HCT116 (cell line): ENCODE measurements at regions not wholly inside any gene's neighbourhood (a gene's known extent, or its start where the extent isn't known, plus 50 kb on each side); places are given as distances from the start of the nearest gene placed in this dataset.
A peak's percentile ranks its signal among the peaks of the same experiment; 100 is the strongest.

ENCODE experiments used
- ATAC-seq: fragments of 200-7000 bp; cut with Tn5 transposase; 2 replicates; pipeline ENCODE4 v1.9.1; 2020; ENCODE audit warnings: mild to moderate bottlenecking, moderate library complexity
- BruUV-seq: library from RNA; stranded (reverse); fragments of 400-500 nt; replicated peaks from 2 replicates; lab custom pipeline; 2021; lab: Mats Ljungman, UMichigan
- CTCF ChIA-PET: fragments of 300-600 bp; sonication (Branson Sonifier 250); formaldehyde crosslinking; loops from one replicate; lab custom pipeline; 2021; ENCODE audit warnings: antibody characterized with exemption; lab: Charles Lee
- POLR2A ChIA-PET: fragments of 300-600, 350-600 bp; sonication (Branson Sonifier 250); formaldehyde crosslinking; loops from one replicate; lab custom pipeline; 2021; ENCODE audit warnings: antibody characterized with exemption; lab: Charles Lee
- RAD21 ChIA-PET, 2 experiments: fragments of 300-600 bp; sonication (Branson Sonifier 250); formaldehyde crosslinking; loops; one replicate each; lab custom pipeline; 2023; ENCODE audit warnings: low total read pairs in 2 of 2; ENCODE audit not compliant: uncharacterized antibody in 2 of 2, unreplicated experiment in 2 of 2, low non-redundant PET in 1 of 2; lab: Charles Lee
- DNase-seq: peaks from one replicate; pipeline ENCODE4 v3.0.0-alpha.2; 2010; ENCODE audit warnings: low read depth, low spot score
- H2AFZ ChIP-seq: fragments of 200-600 bp; shearing (Covaris generic), sonication (generic); 2 replicates; pipeline ENCODE4 v1.6.1; 2017; ENCODE audit warnings: low read depth, mixed run types, mixed read lengths, antibody characterized with exemption, low read length; ENCODE audit not compliant: poor library complexity, severe bottlenecking
- H3K27ac ChIP-seq: 2 replicates; pipeline ENCODE4 v1.5.1; 2012; ENCODE audit warnings: low read depth, low read length
- H3K27me3 ChIP-seq: fragments of 200-600 bp; sonication (generic); 2 replicates; pipeline ENCODE4 v1.6.1; 2016; ENCODE audit warnings: mixed run types, low read length, mixed read lengths; ENCODE audit not compliant: insufficient read depth
- H3K36me3 ChIP-seq, 2 experiments: fragments of 200-500 bp in 1 of 2; fragments of 200-600 bp in 1 of 2; sonication (Bioruptor generic) in 1 of 2; sonication (generic) in 1 of 2; 2 replicates each; pipeline versions ENCODE4 v1.5.1 to v1.6.1; 2014 to 2016; ENCODE audit warnings: low read length in 2 of 2, inconsistent platforms in 1 of 2, mixed read lengths in 1 of 2, mixed run types in 1 of 2; ENCODE audit not compliant: insufficient read depth in 2 of 2, control insufficient read depth in 1 of 2
- H3K4me1 ChIP-seq, 2 experiments: fragments of 200-600 bp in 1 of 2; sonication (generic) in 1 of 2; 2 replicates each; pipeline versions ENCODE4 v1.5.1 to v1.6.1; 2012 to 2017; ENCODE audit warnings: low read length in 2 of 2, inconsistent platforms in 1 of 2, mild to moderate bottlenecking in 1 of 2, mixed read lengths in 1 of 2, mixed run types in 1 of 2, moderate library complexity in 1 of 2; ENCODE audit not compliant: insufficient read depth in 2 of 2, control insufficient read depth in 1 of 2
- H3K4me2 ChIP-seq: fragments of 200-600 bp; sonication (generic); 2 replicates; pipeline ENCODE4 v1.6.1; 2017; ENCODE audit warnings: mixed run types, low read length, mixed read lengths
- H3K4me3 ChIP-seq, 2 experiments: fragments of 200-600 bp in 1 of 2; sonication (generic) in 1 of 2; replicated peaks in 1 of 2; 2 replicates each; pipeline ENCODE4 v1.5.1; 2011 to 2016; ENCODE audit warnings: low read length in 2 of 2, control low read depth in 1 of 2, low read depth in 1 of 2, mild to moderate bottlenecking in 1 of 2, mixed read lengths in 1 of 2, mixed run types in 1 of 2
- H3K79me2 ChIP-seq: fragments of 200-600 bp; sonication (generic); 2 replicates; pipeline ENCODE4 v1.6.1; 2017; ENCODE audit warnings: mild to moderate bottlenecking, mixed run types, low read length, moderate library complexity, mixed read lengths; ENCODE audit not compliant: insufficient read depth
- H3K9ac ChIP-seq: fragments of 200-600 bp; sonication (generic); 2 replicates; pipeline ENCODE4 v1.6.1; 2016; ENCODE audit warnings: low read length, mixed read lengths
- H3K9me2 ChIP-seq: fragments of 200-600 bp; sonication (generic), shearing (Covaris generic); 2 replicates; pipeline ENCODE4 v1.6.1; 2017; ENCODE audit warnings: mixed run types, mild to moderate bottlenecking, moderate library complexity; ENCODE audit not compliant: insufficient read depth
- H3K9me3 ChIP-seq, 2 experiments: fragments of 200-500 bp in 1 of 2; fragments of 200-600 bp in 1 of 2; sonication (Bioruptor generic) in 1 of 2; sonication (generic) in 1 of 2; 2 replicates each; pipeline ENCODE4 v1.6.1; 2014 to 2017; ENCODE audit warnings: low read length in 2 of 2, mixed read lengths in 2 of 2, inconsistent platforms in 1 of 2, low read depth in 1 of 2, mild to moderate bottlenecking in 1 of 2, mixed run types in 1 of 2, moderate library complexity in 1 of 2; ENCODE audit not compliant: control insufficient read depth in 1 of 2, insufficient read depth in 1 of 2
- H4K20me1 ChIP-seq: fragments of 200-600 bp; sonication (generic), shearing (Covaris generic); 2 replicates; pipeline ENCODE4 v1.6.1; 2017; ENCODE audit warnings: mixed run types, mild to moderate bottlenecking, moderate library complexity; ENCODE audit not compliant: insufficient read depth
- CEBPB ChIP-seq: IDR thresholded peaks from 2 replicates; pipeline ENCODE4 v1.6.1; 2012; ENCODE audit warnings: low read depth
- CTCF ChIP-seq, 3 experiments: fragments of 200-600 bp in 1 of 3; sonication (generic) in 1 of 3; IDR thresholded peaks in 2 of 3; conservative IDR thresholded peaks in 1 of 3; 2 replicates each; pipeline ENCODE4 v1.5.1; 2012 to 2017; ENCODE audit warnings: low read depth in 2 of 3, low read length in 2 of 3, antibody characterized with exemption in 1 of 3, borderline replicate concordance in 1 of 3, control low read depth in 1 of 3, mild to moderate bottlenecking in 1 of 3, mixed read lengths in 1 of 3, mixed run types in 1 of 3, moderate library complexity in 1 of 3; ENCODE audit not compliant: insufficient read depth in 1 of 3
- ELF1 ChIP-seq: IDR thresholded peaks from 2 replicates; pipeline ENCODE4 v1.6.1; 2012; ENCODE audit warnings: low read depth, borderline replicate concordance
- EZH2 ChIP-seq: fragments of 200-600 bp; sonication (generic); IDR thresholded peaks from 2 replicates; pipeline ENCODE4 v1.6.1; 2017; ENCODE audit warnings: antibody characterized with exemption, mixed run types
- EZH2phosphoT487 ChIP-seq: fragments of 200-600 bp; IDR thresholded peaks from 2 replicates; pipeline ENCODE4 v1.6.1; 2018; ENCODE audit warnings: antibody characterized with exemption, borderline replicate concordance
- JUND ChIP-seq: IDR thresholded peaks from 2 replicates; pipeline ENCODE4 v1.6.1; 2012
- POLR2A ChIP-seq: IDR thresholded peaks from 2 replicates; pipeline ENCODE4 v1.7.0; 2011; ENCODE audit warnings: borderline replicate concordance; ENCODE audit not compliant: insufficient read depth, insufficient read length; ENCODE audit errors: extremely low read depth
- RAD21 ChIP-seq: IDR thresholded peaks from 2 replicates; pipeline ENCODE4 v1.6.1; 2012; ENCODE audit warnings: low read depth, mild to moderate bottlenecking
- intact Hi-C: fragments of 100-400 bp; cut with micrococcal nuclease; formaldehyde crosslinking; loops from 2 replicates; pipeline ENCODE4 v1.10.0; 2022

- Histone ChIP-seq H3K27me3 (no peaks in the 10 kb centered on the region), H3K4me3 (no peak overlapping the region), H3K36me3 (no peaks in the 10 kb centered on the region), H3K27ac (no peak overlapping the region), H4K20me1 (no peaks in the 10 kb centered on the region), H3K9me3 (no peaks in the 10 kb centered on the region), H3K79me2 (no peaks in the 10 kb centered on the region), H3K9ac (no peak overlapping the region), H3K9me2 (no peaks in the 10 kb centered on the region), H3K4me2 (no peak overlapping the region), H2AFZ (peak overlapping the region; percentile 35), H3K4me1 (no peaks in the 10 kb centered on the region)
- ChIA-PET CTCF (no interaction called here), RAD21 (no interaction called here), POLR2A (interaction anchor here (0.6 kb wide), 1 partner anchor 38 kb away, joined by 3 read pairs; no protein-coding TSS in a partner anchor)
- ATAC-seq (no peak), DNase-seq (no peak)
- intact Hi-C loops = no loop called here
- BruUV-seq = no TSS peak
- TF ChIP-seq POLR2A (no peak), EZH2 (no peak), JUND (no peak), CEBPB (no peak)
Observed at GRCh38 chr1:69172003-69173000, 395.4 kb upstream of the LRRC7 start.

GRCh38 chr1:69175053-69175452, 392.7 kb upstream of the LRRC7 start:
- Histone ChIP-seq H3K27me3 (no peaks in the 10 kb centered on the region), H3K4me3 (no peak overlapping the region), H4K20me1 (no peaks in the 10 kb centered on the region), H2AFZ (no peak overlapping the region), H3K4me2 (no peak overlapping the region), H3K9me2 (no peaks in the 10 kb centered on the region), H3K9me3 (no peaks in the 10 kb centered on the region), H3K4me1 (no peaks in the 10 kb centered on the region), H3K9ac (no peak overlapping the region), H3K27ac (no peak overlapping the region), H3K79me2 (no peaks in the 10 kb centered on the region), H3K36me3 (no peaks in the 10 kb centered on the region)
- BruUV-seq = no TSS peak
- ATAC-seq (peak; percentile 54; the same call in 1 of the 2 replicates), DNase-seq (no peak)
- CTCF ChIA-PET = interaction anchor here (1.3 kb wide), 1 partner anchor 563 kb away, joined by 5 read pairs; no protein-coding TSS in a partner anchor
- TF ChIP-seq RAD21 = peak; percentile 15; the same call in 1 of the 2 replicates
- no peak for TF ChIP-seq ELF1
- peak in 2 of 3 experiments; percentile 11 to 40; a peak in 3 of 6 replicates for TF ChIP-seq CTCF (IDR thresholded peaks at IDR 0.05 in 2 of 3, conservative IDR thresholded peaks at IDR 0.05 in 1 of 3; ENCODE audit: borderline replicate concordance in 1 of 3, insufficient read depth in 1 of 3, low read depth in 2 of 3, low read length in 2 of 3)
- no peak for TF ChIP-seq EZH2phosphoT487
- RAD21 ChIA-PET = no interaction called here
- POLR2A ChIA-PET = no interaction called here
- intact Hi-C loops = no loop called here
